HG03460 (cell line): ENCODE measurements at regions not wholly inside any gene's neighbourhood (a gene's known extent, or its start where the extent isn't known, plus 50 kb on each side); places are given as distances from the start of the nearest gene placed in this dataset.

ENCODE experiments used
- ATAC-seq: cut with Tn5 transposase; IDR thresholded peaks from one replicate; pipeline ENCODE4 v1.9.1; 2021; ENCODE audit not compliant: unreplicated experiment

GRCh38 chr2:211049321-211050018, 493.1 kb downstream of the CPS1 start:
- no peak for ATAC-seq

- no peak for ATAC-seq
Measured at GRCh38 chr2:211055438-211055837, 499.0 kb downstream of the CPS1 start.

- ATAC-seq, result no peak
Measured at GRCh38 chr2:211061612-211062296, 505.4 kb downstream of the CPS1 start.

GRCh38 chr2:211062297-211062612, 505.9 kb downstream of the CPS1 start:
- no peak for ATAC-seq

- ATAC-seq, result no peak
Measured at GRCh38 chr2:211067029-211067428, 510.6 kb downstream of the CPS1 start.

- ATAC-seq, result no peak
Measured at GRCh38 chr2:211068108-211068780, 511.8 kb downstream of the CPS1 start.

GRCh38 chr2:211070547-211070946, 514.1 kb downstream of the CPS1 start:
- ATAC-seq, result no peak

GRCh38 chr2:211077216-211077767, 520.9 kb downstream of the CPS1 start:
- no peak for ATAC-seq

- no peak for ATAC-seq
Measured at GRCh38 chr2:211084352-211084751, 528.0 kb downstream of the CPS1 start.

- no peak for ATAC-seq
Measured at GRCh38 chr2:211085056-211085680, 528.8 kb downstream of the CPS1 start.

GRCh38 chr2:211086049-211086448, 529.6 kb downstream of the CPS1 start:
- ATAC-seq, result no peak

- ATAC-seq, result no peak
Measured at GRCh38 chr2:211089127-211089526, 532.7 kb downstream of the CPS1 start.

GRCh38 chr2:211093743-211094303, 537.4 kb downstream of the CPS1 start:
- ATAC-seq, result no peak

- ATAC-seq, result no peak
Measured at GRCh38 chr2:211103989-211104388, 547.6 kb downstream of the CPS1 start.

GRCh38 chr2:211113334-211114175, 557.2 kb downstream of the CPS1 start:
- no peak for ATAC-seq

GRCh38 chr2:211114826-211115455, 558.5 kb downstream of the CPS1 start:
- no peak for ATAC-seq

GRCh38 chr2:211117026-211117425, 560.6 kb downstream of the CPS1 start:
- ATAC-seq, result no peak

GRCh38 chr2:211126256-211126655, 569.9 kb downstream of the CPS1 start:
- no peak for ATAC-seq

GRCh38 chr2:211127501-211127900, 571.1 kb downstream of the CPS1 start:
- ATAC-seq, result no peak

GRCh38 chr2:211128287-211128686, 571.9 kb downstream of the CPS1 start:
- no peak for ATAC-seq
